GM12865 (cell line): ENCODE measurements at regions not wholly inside any gene's neighbourhood (a gene's known extent, or its start where the extent isn't known, plus 50 kb on each side); places are given as distances from the start of the nearest gene placed in this dataset.

Experiments used
- DNase-seq: peaks from one replicate; pipeline ENCODE4 v3.0.0; 2010; ENCODE audit warnings: low read depth
- H3K4me3 ChIP-seq: 2 replicates; pipeline ENCODE4 v1.5.1; 2011; ENCODE audit warnings: mild to moderate bottlenecking, low read depth, low read length, control low read depth
- TF ChIP-seq, protein P1 (sequence below): IDR thresholded peaks from 2 replicates; pipeline ENCODE4 v1.5.1; 2011; ENCODE audit warnings: low read length, control low read depth, low read depth, inconsistent platforms; ENCODE audit not compliant: insufficient read depth; ENCODE audit errors: missing control alignments

DNA sequence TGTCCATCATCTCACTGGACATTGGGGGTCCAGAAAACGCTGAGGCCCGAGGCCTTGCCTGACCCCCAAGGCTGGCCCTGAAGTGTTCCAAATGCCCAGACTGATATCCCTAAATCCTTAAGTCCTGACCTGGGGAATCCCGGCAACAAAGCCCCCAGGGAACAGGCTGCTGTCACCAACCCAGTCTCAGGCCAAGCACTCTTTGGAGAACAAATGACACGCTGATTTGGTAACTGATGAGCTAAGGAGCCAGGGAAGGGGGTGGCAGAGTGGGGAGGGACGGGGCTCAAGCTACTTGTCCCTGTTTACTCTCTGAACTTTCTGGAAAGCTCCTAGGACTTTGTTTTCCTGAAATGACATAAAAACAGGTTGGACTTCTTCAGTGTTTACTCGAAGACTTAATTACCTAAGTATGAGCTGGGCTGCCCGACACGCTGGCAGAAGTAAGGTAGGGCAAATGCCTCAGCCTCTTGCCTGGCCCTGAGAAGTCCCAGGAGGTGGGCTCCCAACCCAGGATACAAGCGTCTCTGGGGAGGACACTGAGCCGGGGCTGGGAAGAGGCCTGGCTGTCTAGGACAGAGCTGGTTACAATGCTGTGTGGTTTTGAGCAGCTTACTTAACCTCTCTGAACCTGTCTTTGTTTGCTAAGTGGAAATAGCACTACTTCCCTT, 105.5 kb upstream of the GLI2 start:
- TF ChIP-seq, protein P1, sequence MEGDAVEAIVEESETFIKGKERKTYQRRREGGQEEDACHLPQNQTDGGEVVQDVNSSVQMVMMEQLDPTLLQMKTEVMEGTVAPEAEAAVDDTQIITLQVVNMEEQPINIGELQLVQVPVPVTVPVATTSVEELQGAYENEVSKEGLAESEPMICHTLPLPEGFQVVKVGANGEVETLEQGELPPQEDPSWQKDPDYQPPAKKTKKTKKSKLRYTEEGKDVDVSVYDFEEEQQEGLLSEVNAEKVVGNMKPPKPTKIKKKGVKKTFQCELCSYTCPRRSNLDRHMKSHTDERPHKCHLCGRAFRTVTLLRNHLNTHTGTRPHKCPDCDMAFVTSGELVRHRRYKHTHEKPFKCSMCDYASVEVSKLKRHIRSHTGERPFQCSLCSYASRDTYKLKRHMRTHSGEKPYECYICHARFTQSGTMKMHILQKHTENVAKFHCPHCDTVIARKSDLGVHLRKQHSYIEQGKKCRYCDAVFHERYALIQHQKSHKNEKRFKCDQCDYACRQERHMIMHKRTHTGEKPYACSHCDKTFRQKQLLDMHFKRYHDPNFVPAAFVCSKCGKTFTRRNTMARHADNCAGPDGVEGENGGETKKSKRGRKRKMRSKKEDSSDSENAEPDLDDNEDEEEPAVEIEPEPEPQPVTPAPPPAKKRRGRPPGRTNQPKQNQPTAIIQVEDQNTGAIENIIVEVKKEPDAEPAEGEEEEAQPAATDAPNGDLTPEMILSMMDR = no peak

DNA sequence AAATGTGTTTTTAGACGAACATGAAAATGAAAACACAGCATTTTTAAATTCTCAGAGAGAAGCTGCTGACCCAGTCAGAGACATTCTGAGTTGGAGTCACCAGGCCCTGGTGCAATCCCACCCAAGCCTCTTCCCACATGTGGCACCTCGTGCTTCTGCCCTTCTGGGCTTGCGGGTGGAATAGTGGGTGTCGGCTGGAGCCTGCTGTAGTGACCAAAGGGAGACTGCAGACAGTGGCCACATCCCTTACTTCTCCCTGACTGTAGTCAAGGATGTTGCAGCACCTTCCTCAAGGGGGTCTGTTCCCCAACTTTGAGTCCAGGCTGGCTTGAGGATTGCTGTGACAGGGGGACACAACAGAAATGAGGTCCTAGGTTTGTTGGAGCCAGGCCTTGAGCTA, 104.4 kb upstream of the GLI2 start:
- TF ChIP-seq, protein P1 = no peak
- no peak overlapping the region for H3K4me3 ChIP-seq
- no peak for DNase-seq

More for the DNA sequence above, 105.5 kb upstream of the GLI2 start:
- no peak overlapping the region for H3K4me3 ChIP-seq
- no peak for DNase-seq

DNA sequence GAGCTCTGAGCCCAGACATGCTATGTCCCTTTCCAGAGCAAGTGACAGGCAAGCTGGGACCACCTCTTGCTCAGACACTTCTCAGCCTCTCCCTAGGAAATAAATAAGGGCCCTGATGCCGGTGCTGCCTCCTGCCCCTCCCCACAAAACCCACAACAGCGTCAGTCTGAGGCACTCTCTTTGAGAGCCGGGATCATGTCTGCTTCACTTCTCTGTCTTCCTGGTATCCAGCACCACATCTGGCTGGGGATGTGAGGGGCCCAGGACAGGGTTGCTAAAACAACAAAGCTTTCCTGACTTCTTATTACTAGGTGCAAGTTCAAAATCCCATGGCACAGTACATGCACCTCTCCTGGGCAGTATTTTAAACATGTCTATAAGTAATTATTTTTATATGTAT, 103.9 kb upstream of the GLI2 start:
- TF ChIP-seq, protein P1 = no peak
- H3K4me3 ChIP-seq = no peak overlapping the region
- no peak for DNase-seq

DNA sequence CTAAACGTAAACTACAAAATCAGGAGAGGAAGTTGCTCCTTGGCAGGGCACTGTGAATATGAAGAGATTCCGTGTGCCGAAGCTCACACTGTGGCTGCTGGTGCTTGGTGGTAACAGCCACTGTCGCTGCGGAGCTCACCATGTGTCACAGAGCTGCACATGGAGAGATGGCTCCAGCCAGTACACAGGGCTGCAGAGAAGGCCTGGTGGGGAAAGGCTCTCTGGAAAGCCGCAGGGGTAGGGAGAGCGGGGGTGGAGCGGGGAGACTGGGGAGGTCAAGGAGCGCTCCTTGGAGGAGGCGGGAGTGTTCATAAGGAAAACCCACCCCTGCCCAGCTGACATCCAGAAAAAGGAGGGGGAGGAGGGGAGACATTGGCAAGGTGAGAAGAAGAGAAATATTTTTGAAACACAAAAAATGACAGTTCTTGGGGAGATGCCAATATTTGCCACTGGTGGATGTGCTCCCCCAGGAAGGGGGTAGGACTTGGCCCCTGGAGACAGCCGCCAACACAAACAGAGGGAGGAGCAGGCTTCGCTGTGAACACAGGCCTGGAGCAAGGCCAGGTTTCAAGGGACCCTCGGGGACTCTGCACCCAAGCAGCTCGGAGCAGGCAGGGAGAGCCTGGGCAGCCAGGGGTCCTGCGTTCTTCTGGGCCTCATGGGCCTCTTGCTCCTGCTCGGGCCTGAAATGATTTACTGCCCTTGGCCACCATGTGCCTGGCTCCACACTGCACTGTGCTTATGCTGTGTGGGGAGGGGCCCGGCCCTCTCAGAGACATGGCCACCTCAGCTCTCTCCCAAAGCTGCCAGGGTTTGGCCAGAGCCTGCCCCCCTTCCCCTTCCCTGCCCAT, 102.6 kb upstream of the GLI2 start:
- H3K4me3 ChIP-seq = no peak overlapping the region
- TF ChIP-seq, protein P1 = no peak
- no peak for DNase-seq

DNA sequence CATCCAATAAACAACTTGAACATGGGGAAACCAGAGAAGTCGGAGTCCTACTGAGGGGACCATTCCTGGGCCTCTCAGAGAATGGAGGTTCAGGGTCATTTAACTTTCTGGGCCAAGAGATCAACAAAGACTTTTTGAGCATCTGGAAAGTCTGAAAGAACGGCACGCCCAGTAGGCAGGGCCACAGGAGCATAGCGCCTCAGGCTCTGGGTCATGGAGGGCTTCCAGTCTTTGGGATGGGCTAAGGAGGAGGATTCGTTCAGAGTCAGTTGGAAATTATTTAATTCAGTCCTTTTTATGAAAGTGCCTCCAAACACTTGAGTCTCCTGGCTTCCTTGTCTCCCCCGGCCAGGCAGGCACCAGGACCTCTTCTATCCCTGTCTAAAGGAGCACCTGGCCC, 101.1 kb upstream of the GLI2 start:
- TF ChIP-seq, protein P1 = no peak
- DNase-seq = no peak
- H3K4me3 ChIP-seq = no peak overlapping the region

DNA sequence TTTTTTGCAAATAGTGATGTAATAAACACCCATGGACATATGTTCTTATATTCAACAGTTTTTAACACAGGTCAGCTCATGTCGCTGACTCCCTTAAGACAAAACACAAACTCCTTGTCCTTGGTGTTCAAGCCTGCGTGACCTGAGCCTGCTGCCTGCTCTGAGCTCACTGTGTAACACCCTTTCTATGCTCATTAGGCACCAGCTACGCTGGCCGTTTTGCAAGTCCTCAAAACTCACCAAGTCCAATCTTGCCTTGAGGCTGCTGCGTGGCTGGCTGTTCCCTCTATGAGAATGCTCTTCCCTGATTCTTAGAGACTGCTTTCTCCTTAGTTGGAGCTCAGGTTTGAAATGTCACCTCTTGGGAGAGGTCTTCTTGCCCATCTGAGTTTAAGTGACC, 100.5 kb upstream of the GLI2 start:
- DNase-seq = no peak
- no peak overlapping the region for H3K4me3 ChIP-seq
- TF ChIP-seq, protein P1 = no peak
